ENCODE measurements at regions not wholly inside any gene's neighbourhood (a gene's known extent, or its start where the extent isn't known, plus 50 kb on each side); places are given as distances from the start of the nearest gene placed in this dataset.

DNA sequence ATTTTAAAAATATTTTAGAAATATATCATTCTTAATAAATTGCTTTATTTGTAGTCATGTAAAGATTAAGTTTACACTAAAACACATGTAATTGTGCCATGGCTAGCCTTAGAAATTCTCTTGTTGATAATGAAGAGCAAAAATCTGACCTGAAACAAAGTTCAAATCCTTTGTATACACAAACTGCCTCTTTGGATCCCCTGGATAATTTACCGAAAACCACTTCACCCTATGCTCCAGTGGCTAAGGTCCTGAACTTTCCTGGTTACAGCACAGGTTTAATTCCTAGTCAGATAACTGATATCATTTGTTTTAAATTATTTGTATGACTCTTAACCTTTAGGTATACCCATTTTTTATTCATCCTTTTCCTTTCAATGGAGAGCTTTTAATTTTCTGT, 1093.2 kb upstream of the ADGRL4 start:
- TF ChIP-seq, protein P1, sequence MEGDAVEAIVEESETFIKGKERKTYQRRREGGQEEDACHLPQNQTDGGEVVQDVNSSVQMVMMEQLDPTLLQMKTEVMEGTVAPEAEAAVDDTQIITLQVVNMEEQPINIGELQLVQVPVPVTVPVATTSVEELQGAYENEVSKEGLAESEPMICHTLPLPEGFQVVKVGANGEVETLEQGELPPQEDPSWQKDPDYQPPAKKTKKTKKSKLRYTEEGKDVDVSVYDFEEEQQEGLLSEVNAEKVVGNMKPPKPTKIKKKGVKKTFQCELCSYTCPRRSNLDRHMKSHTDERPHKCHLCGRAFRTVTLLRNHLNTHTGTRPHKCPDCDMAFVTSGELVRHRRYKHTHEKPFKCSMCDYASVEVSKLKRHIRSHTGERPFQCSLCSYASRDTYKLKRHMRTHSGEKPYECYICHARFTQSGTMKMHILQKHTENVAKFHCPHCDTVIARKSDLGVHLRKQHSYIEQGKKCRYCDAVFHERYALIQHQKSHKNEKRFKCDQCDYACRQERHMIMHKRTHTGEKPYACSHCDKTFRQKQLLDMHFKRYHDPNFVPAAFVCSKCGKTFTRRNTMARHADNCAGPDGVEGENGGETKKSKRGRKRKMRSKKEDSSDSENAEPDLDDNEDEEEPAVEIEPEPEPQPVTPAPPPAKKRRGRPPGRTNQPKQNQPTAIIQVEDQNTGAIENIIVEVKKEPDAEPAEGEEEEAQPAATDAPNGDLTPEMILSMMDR (conservative IDR thresholded peaks at IDR 0.05) = no peak
- Mint-ChIP-seq H3K9me3 (peaks cover 22% of the 10 kb centered on the region), H3K27me3 (ENCODE audit: low read depth) (no peaks in the 10 kb centered on the region)

DNA sequence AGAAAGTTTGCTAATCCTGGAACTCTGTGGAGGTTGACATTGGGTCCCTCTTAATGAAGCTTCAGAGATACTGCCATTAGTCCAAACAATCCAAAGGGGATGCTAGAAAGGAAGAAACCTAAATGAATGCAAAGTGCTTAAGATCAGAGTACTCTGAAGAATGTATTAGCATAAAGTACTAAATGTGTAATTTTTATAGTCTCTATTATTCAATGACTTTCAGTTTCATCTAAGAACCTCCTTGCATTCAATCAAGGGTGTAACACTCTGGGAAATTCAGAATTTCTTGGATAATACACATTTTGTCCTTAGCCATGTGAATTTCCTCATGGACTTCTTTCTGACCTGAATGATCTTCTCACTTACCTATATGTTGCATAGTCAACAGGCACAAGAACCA, 1078.5 kb upstream of the ADGRL4 start:
- TF ChIP-seq, protein P1 (conservative IDR thresholded peaks at IDR 0.05) = no peak
- no peak for DNase-seq (ENCODE audit: low read depth, low spot score)
- H3K27ac Mint-ChIP-seq (ENCODE audit: unreplicated experiment) = no peak overlapping the region
- H3K9me3 Mint-ChIP-seq = peaks cover 3% of the 10 kb centered on the region
- H3K27me3 Mint-ChIP-seq (ENCODE audit: low read depth) = no peaks in the 10 kb centered on the region
- peaks cover 2% of the 10 kb centered on the region for H3K36me3 Mint-ChIP-seq (ENCODE audit: low read depth)
- no peak overlapping the region for H3K4me3 Mint-ChIP-seq
- H3K4me1 Mint-ChIP-seq = peaks cover 23% of the 10 kb centered on the region

More for the DNA sequence above, 1093.2 kb upstream of the ADGRL4 start:
- H3K4me1 Mint-ChIP-seq = no peaks in the 10 kb centered on the region
- peaks cover 18% of the 10 kb centered on the region for H3K36me3 Mint-ChIP-seq (ENCODE audit: low read depth)
- H3K27ac Mint-ChIP-seq (ENCODE audit: unreplicated experiment) = no peak overlapping the region
- H3K4me3 Mint-ChIP-seq = no peak overlapping the region
- DNase-seq (ENCODE audit: low read depth, low spot score) = no peak

DNA sequence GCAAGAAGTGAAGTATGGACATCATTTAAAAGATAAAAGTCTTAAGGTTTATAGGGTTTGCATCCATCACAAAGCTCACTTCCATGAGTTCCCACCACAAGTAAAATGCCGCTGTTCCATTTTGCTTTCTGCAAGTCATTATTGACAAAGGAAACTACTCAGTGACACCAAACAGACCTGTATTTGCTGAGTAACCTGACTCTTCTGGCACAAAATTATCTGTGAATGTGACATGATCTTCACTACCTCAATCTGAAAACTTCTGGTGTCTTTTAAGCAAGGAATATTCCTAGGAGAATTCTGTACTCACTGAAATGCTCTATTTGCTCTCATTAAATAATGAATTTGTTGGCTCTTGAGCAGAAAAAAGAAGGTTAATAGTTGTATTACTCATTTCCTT, 1077.4 kb upstream of the ADGRL4 start:
- TF ChIP-seq, protein P1 (conservative IDR thresholded peaks at IDR 0.05) = no peak
- no peak for DNase-seq (ENCODE audit: low read depth, low spot score)
- no peak overlapping the region for H3K4me3 Mint-ChIP-seq
- H3K36me3 Mint-ChIP-seq (ENCODE audit: low read depth) = peaks cover 2% of the 10 kb centered on the region
- no peak overlapping the region for H3K27ac Mint-ChIP-seq (ENCODE audit: unreplicated experiment)
- peaks cover under 1% of the 10 kb centered on the region for H3K9me3 Mint-ChIP-seq
- peaks cover 23% of the 10 kb centered on the region for H3K4me1 Mint-ChIP-seq
- no peaks in the 10 kb centered on the region for H3K27me3 Mint-ChIP-seq (ENCODE audit: low read depth)

DNA sequence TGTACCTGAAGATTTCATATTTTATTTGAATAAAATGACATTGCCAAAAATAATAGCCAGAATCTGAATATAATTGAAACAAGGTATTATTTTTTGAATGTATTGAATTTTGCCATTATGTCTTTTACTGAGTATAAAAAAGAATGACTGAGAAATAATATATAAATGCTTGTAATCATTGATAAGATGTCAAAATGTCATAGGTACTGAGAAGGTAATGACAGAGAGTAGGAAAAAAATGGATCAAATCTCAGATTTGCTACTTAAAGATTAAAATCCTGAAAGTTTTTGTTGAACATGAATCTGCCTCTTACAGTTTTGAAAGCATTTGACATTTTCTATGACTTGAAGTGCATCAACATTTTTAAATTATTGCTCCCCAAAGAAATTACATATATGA, 1069.9 kb upstream of the ADGRL4 start:
- no peak for DNase-seq (ENCODE audit: low read depth, low spot score)
- TF ChIP-seq, protein P1 (conservative IDR thresholded peaks at IDR 0.05) = no peak
- Mint-ChIP-seq H3K36me3 (ENCODE audit: low read depth) (no peaks in the 10 kb centered on the region), H3K4me1 (peaks cover 4% of the 10 kb centered on the region), H3K27ac (ENCODE audit: unreplicated experiment) (no peak overlapping the region), H3K27me3 (ENCODE audit: low read depth) (no peaks in the 10 kb centered on the region), H3K9me3 (no peaks in the 10 kb centered on the region), H3K4me3 (no peak overlapping the region)

DNA sequence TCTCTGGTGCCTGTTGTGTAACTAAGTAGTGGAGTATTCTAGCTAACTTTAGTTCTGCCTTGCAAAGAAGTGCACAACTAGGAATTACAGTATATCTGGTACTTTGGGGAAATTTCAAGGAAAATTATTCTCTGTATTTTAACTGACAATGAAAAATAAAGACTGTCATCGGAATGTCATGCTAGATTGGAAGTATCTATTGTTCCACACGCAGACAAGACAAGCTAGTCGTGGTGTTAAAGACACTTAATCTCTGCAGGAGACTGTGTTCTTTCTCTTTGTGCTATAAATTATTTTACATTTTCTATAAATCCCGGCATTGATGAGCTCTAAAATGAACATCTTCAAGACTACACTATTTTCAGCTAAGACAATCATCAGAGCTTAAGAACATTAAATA, 1068.8 kb upstream of the ADGRL4 start:
- TF ChIP-seq, protein P1 (conservative IDR thresholded peaks at IDR 0.05) = no peak
- Mint-ChIP-seq H3K4me1 (peaks cover 4% of the 10 kb centered on the region), H3K36me3 (ENCODE audit: low read depth) (no peaks in the 10 kb centered on the region), H3K9me3 (no peaks in the 10 kb centered on the region), H3K27me3 (ENCODE audit: low read depth) (no peaks in the 10 kb centered on the region), H3K4me3 (no peak overlapping the region), H3K27ac (ENCODE audit: unreplicated experiment) (no peak overlapping the region)
- DNase-seq (ENCODE audit: low read depth, low spot score) = no peak

DNA sequence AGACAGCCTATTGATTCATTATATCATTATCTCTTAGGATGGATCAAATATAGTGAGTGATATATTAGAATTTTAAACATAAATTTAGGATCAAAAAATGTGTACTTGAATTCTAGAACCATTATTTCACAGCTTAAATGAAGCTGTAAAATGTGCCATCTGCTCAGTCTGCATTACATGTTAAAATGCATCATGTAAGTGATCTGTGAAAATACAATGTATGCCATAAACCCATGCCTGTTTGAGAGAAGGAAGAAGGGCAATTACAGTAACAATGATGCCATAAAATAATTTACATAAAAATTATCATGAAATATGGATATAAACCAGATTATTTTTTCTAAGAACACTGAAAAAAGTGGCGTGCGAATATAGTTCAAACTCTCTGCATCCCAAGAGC, 1066.0 kb upstream of the ADGRL4 start:
- no peak overlapping the region for H3K4me3 Mint-ChIP-seq

More for the DNA sequence above, 1066.0 kb upstream of the ADGRL4 start:
- no peak for DNase-seq (ENCODE audit: low read depth, low spot score)
- Mint-ChIP-seq H3K27ac (ENCODE audit: unreplicated experiment) (no peak overlapping the region), H3K27me3 (ENCODE audit: low read depth) (no peaks in the 10 kb centered on the region), H3K4me1 (peaks cover 4% of the 10 kb centered on the region), H3K36me3 (ENCODE audit: low read depth) (no peaks in the 10 kb centered on the region), H3K9me3 (no peaks in the 10 kb centered on the region)
- TF ChIP-seq, protein P1 (conservative IDR thresholded peaks at IDR 0.05) = no peak
